Activated naive CD4-positive, alpha-beta T cell treated with anti-CD3 and anti-CD28 coated beads, Interleukin-2, amount 10 ng/mL, durations not matched to agents 7 days and 5 days (primary cell): ENCODE measurements at regions not wholly inside any gene's neighbourhood (a gene's known extent, or its start where the extent isn't known, plus 50 kb on each side); places are given as distances from the start of the nearest gene placed in this dataset.
"Not testable (repeated sequence)": the region's sequence is repeated elsewhere in the genome, so short reads cannot be mapped to it uniquely, and the experiment has no call there.

Experiments
- CTCF ChIA-PET: fragments of 350-600 bp; sonication (Branson Sonifier 250); formaldehyde crosslinking; loops from one replicate; lab custom pipeline; 2021; ENCODE audit warnings: antibody characterized with exemption; lab: Charles Lee
- DNase-seq: peaks from one replicate; pipeline ENCODE4 v3.0.0-alpha.2; 2020
- H3K27ac Mint-ChIP-seq: one replicate; pipeline ENCODE4 v1.8.0; 2021; ENCODE audit warnings: mild to moderate bottlenecking, moderate library complexity, mixed read lengths
- H3K27me3 Mint-ChIP-seq: one replicate; pipeline ENCODE4 v1.8.0; 2021; ENCODE audit warnings: mild to moderate bottlenecking, mixed read lengths
- H3K36me3 Mint-ChIP-seq: one replicate; pipeline ENCODE4 v1.8.0; 2021; ENCODE audit warnings: mixed read lengths
- H3K4me1 Mint-ChIP-seq: one replicate; pipeline ENCODE4 v1.8.0; 2021; ENCODE audit warnings: mixed read lengths
- H3K4me3 Mint-ChIP-seq: one replicate; pipeline ENCODE4 v1.8.0; 2021; ENCODE audit warnings: mild to moderate bottlenecking, moderate library complexity, mixed read lengths
- H3K9me3 Mint-ChIP-seq: one replicate; pipeline ENCODE4 v1.8.0; 2021; ENCODE audit warnings: mixed read lengths

DNA sequence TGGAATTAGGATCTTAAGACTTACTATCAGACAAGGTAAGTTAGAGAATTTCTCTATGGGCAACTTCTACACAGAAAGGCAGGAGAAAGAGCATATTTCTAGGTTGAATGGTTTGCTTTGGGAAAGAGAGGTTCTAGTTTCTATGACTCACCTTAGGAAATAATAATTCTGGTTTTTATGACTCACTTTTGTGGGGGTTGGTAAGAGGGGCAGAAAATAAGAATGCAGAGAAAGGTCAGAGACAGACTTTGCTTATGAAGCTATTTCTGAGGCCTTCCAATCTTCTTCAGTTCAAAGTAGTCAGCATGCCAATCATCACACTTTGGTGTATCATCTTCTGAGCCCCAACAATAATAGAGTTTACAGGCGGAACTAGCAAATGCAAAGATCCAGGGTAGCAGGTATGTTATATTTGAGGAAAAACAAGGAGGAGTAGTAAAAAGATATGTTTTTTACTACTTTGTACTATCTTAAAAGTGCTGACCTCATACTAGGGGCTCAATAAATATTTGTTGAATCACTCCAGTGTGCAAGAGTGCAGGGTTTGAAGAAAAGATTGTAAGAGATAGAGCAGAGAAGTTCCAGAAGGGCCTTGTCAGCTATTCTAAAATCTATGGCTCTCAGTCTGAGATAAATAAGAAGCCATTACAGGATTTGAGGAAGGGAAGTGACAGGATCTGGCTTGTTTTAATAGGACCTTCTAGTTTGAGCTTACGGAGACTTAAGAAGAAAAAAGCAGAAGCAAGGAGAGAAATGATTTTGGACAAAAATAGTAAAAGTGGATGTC is 56.7 kb upstream of the LRFN5 start:
- no peaks in the 10 kb centered on the region for H3K4me1 Mint-ChIP-seq
- H3K36me3 Mint-ChIP-seq: no peaks in the 10 kb centered on the region
- H3K9me3 Mint-ChIP-seq: no peaks in the 10 kb centered on the region
- H3K4me3 Mint-ChIP-seq: no peak overlapping the region
- CTCF ChIA-PET: no interaction called here
- DNase-seq: no peak
- H3K27me3 Mint-ChIP-seq: no peaks in the 10 kb centered on the region
- H3K27ac Mint-ChIP-seq: no peak overlapping the region

DNA sequence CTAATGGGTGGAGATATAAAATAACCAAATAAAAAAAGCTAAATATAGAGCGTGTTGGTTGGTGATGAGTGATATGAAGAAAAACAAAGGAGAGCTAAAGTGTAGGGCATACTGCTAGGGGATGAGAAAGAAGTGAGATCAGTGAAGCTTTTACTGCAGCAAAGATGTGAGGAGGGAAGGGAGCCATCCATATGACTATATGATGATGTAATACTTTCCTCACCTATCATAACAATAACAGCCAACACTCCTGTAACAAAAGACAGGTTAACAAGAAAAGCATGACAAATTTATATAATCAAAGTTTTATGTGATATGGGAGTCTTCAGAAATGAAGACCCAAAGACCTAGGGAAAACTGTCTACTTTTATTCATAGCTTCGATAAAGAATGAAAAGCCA is 57.4 kb upstream of the LRFN5 start:
- Mint-ChIP-seq H3K27ac (no peak overlapping the region), H3K4me1 (no peaks in the 10 kb centered on the region), H3K27me3 (no peaks in the 10 kb centered on the region), H3K9me3 (no peaks in the 10 kb centered on the region), H3K4me3 (no peak overlapping the region), H3K36me3 (no peaks in the 10 kb centered on the region)
- no peak for DNase-seq
- CTCF ChIA-PET: no interaction called here

DNA sequence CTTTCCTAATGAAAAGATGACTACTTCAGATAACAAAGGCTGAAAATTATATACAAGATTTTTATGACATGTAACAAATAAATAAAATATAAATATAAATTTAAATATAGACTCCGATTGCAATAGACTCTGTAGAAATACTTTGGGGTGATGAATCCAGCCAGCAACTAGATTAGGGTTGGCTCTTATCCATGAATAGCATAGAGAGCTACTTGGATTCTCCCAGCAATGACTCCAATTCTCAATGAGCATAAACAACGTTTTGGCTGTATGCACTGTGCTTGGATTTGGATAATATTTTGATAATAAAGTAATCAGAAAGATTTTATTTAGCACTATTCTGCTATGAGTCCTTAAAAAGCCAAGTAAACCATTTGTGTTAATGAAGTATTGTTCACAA is 58.0 kb upstream of the LRFN5 start:
- DNase-seq: no peak
- Mint-ChIP-seq H3K27me3 (no peaks in the 10 kb centered on the region), H3K4me3 (no peak overlapping the region), H3K9me3 (no peaks in the 10 kb centered on the region), H3K4me1 (no peaks in the 10 kb centered on the region), H3K36me3 (no peaks in the 10 kb centered on the region), H3K27ac (no peak overlapping the region)
- CTCF ChIA-PET: no interaction called here

DNA sequence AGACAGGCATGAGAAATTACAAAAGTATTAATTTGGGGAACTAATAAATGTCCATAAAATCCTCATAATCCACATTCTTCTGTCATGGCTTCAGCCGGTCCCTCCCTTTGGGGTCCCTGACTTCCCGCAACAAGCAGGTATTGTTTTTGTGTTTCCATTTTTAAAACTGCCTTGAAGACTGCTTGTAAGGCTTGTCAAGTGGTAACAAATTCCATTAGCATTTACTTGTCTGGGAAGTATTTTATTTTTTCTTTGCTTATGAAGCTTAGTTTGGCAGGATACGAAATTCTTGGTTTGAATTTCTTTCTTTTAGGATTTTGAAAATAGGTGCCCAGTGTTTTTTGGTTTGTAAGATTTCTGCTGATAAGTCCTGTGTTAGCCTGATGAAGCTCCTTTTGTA is 65.3 kb upstream of the LRFN5 start:
- no peaks in the 10 kb centered on the region for H3K4me1 Mint-ChIP-seq
- peaks cover 10% of the 10 kb centered on the region for H3K9me3 Mint-ChIP-seq
- no peak overlapping the region for H3K4me3 Mint-ChIP-seq
- CTCF ChIA-PET: no interaction called here
- no peak for DNase-seq
- H3K27me3 Mint-ChIP-seq: no peaks in the 10 kb centered on the region
- H3K36me3 Mint-ChIP-seq: no peaks in the 10 kb centered on the region
- H3K27ac Mint-ChIP-seq: no peak overlapping the region

DNA sequence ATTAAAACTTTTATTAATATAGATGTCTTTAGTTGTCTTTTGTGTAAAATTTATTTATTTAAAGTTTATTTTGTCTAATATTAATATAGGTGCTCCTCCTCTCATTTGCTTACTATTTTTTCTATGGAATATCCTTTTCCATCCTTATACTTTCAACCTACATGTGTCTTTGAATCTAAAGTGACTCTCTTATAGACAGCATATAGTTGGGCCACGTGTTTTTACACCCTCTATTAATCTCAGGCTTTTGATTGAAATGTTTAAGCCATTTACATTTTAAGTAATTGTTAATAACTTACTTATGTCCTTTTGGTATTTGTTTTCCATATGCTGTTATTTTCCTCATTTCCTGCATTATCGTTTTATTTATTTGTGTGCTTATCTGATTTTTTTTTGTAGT is 74.4 kb upstream of the LRFN5 start:
- Mint-ChIP-seq H3K27me3 (no peaks in the 10 kb centered on the region), H3K27ac (no peak overlapping the region), H3K4me1 (no peaks in the 10 kb centered on the region), H3K36me3 (no peaks in the 10 kb centered on the region), H3K4me3 (no peak overlapping the region), H3K9me3 (no peaks in the 10 kb centered on the region)
- CTCF ChIA-PET: no interaction called here
- no peak for DNase-seq

DNA sequence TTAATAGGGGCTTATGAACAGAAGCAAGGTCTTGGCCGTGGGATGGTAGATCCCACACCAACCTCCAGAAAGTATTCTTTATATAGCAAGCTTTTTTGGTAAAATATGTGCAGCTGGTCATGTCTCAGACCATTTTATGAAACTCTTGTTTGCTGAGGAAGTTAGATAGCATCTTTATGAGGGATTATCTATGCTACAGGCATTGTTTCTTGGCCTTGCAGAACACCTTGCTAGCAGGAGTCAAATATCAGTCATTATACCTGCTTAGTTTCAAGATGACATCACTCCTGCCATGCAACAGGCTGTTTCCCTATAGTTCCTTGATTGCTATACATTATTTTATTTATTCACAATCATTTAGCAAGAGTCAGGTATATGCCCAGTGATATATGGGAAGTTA is 84.8 kb upstream of the LRFN5 start:
- Mint-ChIP-seq H3K27me3 (no peaks in the 10 kb centered on the region), H3K27ac (no peak overlapping the region), H3K36me3 (no peaks in the 10 kb centered on the region), H3K9me3 (peaks cover 19% of the 10 kb centered on the region), H3K4me3 (no peak overlapping the region), H3K4me1 (no peaks in the 10 kb centered on the region)
- CTCF ChIA-PET: no interaction called here
- DNase-seq: no peak

DNA sequence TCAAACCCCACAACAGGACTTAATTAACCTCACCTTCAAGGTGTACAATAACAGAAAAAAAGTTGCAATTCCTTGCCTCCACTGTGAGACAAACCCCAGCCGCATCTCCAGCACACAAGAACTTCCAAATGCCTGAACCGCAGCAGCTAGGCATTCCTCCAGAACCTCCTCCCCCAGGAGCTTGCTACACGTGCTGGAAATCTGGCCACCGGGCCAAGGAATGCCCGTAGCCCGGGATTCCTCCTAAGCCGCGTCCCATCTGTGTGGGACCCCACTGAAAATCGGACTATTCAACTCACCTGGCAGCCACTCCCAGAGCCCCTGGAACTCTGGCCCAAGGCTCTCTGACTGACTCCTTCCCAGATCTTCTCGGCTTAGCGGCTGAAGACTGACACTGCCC is 88.6 kb upstream of the LRFN5 start:
- H3K27ac Mint-ChIP-seq, CTCF ChIA-PET, H3K4me3 Mint-ChIP-seq, DNase-seq, H3K4me1 Mint-ChIP-seq, H3K36me3 Mint-ChIP-seq, H3K27me3 Mint-ChIP-seq: not testable (repeated sequence)
- peaks cover 21% of the 10 kb centered on the region for H3K9me3 Mint-ChIP-seq

DNA sequence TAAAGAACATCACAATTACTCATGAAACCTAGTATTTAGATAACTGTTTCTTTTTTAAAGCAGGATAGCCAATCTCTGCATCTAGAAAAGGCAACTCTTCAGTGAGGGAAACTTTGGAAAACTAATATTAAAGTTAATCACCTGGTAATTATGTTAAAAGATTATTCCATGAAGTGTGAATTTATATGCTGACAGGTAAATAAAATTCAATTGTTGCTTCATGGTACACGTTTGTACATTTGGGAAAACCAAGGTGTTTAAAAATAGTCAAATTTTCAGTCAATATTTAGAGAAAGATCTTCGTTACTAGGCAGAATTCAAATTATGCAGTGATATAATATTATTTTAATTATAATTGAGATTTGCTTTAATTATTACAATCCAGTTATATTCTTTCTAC is 100.1 kb upstream of the LRFN5 start:
- DNase-seq: no peak
- Mint-ChIP-seq H3K4me3 (no peak overlapping the region), H3K9me3 (no peaks in the 10 kb centered on the region), H3K4me1 (no peaks in the 10 kb centered on the region), H3K27me3 (no peaks in the 10 kb centered on the region), H3K27ac (no peak overlapping the region), H3K36me3 (no peaks in the 10 kb centered on the region)
- CTCF ChIA-PET: no interaction called here

DNA sequence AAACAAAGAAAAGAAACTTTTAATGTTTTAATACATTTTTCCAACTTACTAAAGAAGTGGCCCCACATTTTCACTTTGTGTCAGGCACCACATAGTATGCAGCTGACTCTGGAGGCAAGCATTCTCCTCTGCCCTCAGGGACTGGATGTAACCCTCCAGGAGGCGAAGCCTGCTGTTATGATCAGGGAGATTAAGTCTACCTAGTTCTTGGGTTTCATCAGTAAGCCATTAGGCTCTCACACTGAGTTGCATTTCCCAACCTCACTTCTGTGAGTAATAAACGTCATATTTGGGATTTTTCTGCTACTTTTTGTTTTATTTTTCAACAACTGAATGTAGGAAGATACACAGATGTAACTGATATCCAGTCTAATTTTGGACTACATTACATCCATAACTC is 101.2 kb upstream of the LRFN5 start:
- Mint-ChIP-seq H3K9me3 (no peaks in the 10 kb centered on the region), H3K36me3 (no peaks in the 10 kb centered on the region), H3K4me3 (no peak overlapping the region), H3K27me3 (no peaks in the 10 kb centered on the region), H3K4me1 (no peaks in the 10 kb centered on the region), H3K27ac (no peak overlapping the region)
- no peak for DNase-seq
- CTCF ChIA-PET: no interaction called here

DNA sequence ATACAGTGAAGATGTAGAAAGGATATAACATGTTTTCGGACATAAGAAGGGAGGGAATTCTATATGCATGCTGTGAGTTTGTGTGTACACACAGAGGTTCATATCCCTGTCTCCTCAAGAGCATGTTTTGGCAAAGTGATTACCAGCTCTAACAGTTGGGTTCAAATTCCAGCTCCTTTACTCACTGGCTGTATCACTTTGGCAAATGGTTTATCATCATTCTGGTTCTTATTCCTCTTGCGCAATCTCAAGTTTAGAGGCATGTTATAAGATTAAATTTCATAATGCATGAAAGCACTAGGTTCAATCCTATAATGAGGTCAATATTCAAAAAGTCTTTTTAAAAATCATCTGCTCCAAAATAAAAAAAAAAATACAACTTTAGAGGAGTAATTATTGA is 107.7 kb upstream of the LRFN5 start:
- DNase-seq: no peak
- Mint-ChIP-seq H3K4me3 (no peak overlapping the region), H3K36me3 (no peaks in the 10 kb centered on the region), H3K9me3 (no peaks in the 10 kb centered on the region), H3K27me3 (no peaks in the 10 kb centered on the region), H3K4me1 (no peaks in the 10 kb centered on the region), H3K27ac (no peak overlapping the region)
- CTCF ChIA-PET: no interaction called here

DNA sequence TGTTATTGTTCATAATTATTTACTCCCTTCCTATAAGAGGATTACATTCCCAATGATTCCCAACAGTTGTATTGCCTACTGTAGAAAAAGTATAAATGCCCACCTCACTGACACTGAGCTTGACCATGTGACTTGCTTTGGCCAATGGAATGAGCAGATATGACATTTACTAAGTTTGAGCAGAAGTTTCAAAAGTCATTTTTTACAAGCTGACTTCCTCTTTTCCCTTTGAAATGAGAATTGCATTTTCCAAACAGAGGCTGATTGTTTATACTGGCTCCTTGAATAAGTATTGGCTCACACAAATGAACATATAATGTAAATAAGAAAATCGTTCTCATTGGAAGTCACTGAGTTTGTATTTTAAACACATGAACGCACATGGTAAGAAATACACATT is 116.4 kb upstream of the LRFN5 start:
- Mint-ChIP-seq H3K4me3 (no peak overlapping the region), H3K27me3 (no peaks in the 10 kb centered on the region), H3K27ac (no peak overlapping the region), H3K36me3 (no peaks in the 10 kb centered on the region), H3K9me3 (peaks cover 1% of the 10 kb centered on the region), H3K4me1 (no peaks in the 10 kb centered on the region)
- CTCF ChIA-PET: no interaction called here
- no peak for DNase-seq

DNA sequence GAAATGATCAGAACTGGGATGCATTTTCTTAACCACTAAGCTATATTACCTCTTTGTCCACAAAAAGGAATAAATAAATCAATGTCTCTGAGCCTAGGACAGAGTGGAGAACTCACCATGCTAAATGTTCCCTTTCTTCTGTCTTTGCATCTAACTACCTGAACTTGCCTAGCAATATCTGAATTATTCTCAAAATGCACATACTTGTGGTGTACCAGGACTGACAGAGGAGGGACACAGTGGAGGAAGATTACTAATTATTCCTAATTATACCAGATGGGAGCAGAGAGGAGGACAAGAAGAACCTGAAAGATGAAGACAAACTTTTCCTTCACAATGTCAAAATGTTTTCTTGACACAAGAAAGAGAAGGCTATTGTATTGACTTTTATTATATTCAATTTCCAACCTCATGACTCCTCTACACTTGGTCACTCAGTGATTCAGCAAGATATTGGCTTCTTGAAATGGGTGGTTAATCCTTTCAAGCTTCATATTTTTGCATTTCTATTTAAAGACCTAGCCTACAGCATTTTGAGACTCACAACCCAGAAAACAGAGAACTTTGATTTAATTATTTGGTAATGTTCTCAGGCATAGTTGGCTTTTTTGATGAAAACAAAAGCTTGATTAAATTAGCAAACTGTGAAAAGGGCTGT is 117.2 kb upstream of the LRFN5 start:
- Mint-ChIP-seq H3K9me3 (peaks cover 1% of the 10 kb centered on the region), H3K4me3 (no peak overlapping the region), H3K27me3 (no peaks in the 10 kb centered on the region), H3K27ac (no peak overlapping the region), H3K4me1 (no peaks in the 10 kb centered on the region), H3K36me3 (no peaks in the 10 kb centered on the region)
- no peak for DNase-seq
- CTCF ChIA-PET: no interaction called here

DNA sequence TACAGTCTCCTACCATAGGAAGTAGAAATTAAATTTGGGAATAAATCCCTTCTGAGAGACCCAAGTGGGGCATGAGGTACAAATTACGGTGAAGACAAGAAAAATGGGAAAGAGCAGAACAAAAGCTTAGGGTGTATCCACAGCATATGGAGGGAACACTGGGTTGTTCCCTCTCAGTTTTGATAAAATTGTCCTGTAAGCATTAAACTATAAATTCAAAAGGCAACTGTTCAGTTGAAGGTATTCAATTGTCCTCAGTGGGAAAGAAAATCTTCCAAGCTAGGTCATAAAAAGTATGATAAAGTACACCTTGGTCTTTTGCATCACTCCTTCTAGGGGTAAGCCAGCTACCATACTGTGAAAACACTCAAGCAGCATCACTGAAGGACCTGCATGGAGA is 118.3 kb upstream of the LRFN5 start:
- Mint-ChIP-seq H3K4me1 (no peaks in the 10 kb centered on the region), H3K9me3 (peaks cover 1% of the 10 kb centered on the region), H3K27me3 (no peaks in the 10 kb centered on the region), H3K36me3 (no peaks in the 10 kb centered on the region), H3K4me3 (no peak overlapping the region), H3K27ac (no peak overlapping the region)
- no peak for DNase-seq
- CTCF ChIA-PET: no interaction called here

DNA sequence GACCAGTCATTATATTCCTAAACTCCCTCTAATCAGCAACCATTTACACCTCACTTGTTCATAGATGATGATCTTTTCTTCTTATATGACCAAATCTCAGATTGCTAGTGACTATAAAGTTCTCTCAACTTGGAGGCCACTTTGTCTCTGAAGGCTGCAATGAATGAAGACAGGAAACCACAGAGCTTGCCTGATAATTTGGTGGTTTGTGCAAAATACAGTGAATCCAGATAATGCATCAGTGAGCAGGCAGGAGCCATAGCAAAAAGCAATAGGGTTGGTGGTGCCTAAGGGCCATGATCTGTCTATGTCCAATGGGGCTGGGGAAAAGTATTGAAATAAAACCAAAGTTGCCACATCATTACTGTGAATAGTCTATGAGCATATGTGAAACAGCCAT is 123.8 kb upstream of the LRFN5 start:
- Mint-ChIP-seq H3K36me3 (no peaks in the 10 kb centered on the region), H3K4me1 (no peaks in the 10 kb centered on the region), H3K4me3 (no peak overlapping the region), H3K27me3 (no peaks in the 10 kb centered on the region), H3K9me3 (no peaks in the 10 kb centered on the region), H3K27ac (no peak overlapping the region)
- DNase-seq: no peak
- CTCF ChIA-PET: no interaction called here

DNA sequence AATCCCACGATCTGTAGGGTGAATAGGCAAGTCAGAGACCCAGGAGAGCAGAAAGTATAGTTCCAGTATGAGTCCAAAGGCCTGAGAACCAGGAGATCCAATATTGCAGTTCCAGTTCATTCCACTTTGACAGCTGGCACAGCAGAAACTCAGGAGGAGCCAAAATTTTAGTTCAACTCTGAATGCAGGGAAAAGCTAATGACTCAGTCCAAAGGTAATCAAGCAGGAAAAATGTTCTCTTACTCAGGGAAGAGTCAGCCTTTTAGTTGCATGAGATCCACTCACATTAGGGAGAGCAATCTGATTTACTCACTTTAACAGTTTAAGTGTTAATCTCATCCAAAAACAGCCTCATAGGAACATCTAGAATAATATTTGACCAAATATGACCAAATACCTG is 130.2 kb upstream of the LRFN5 start:
- CTCF ChIA-PET: no interaction called here
- Mint-ChIP-seq H3K27me3 (no peaks in the 10 kb centered on the region), H3K36me3 (no peaks in the 10 kb centered on the region), H3K4me3 (no peak overlapping the region), H3K4me1 (no peaks in the 10 kb centered on the region), H3K27ac (no peak overlapping the region), H3K9me3 (no peaks in the 10 kb centered on the region)
- no peak for DNase-seq
